Parathyroid adenoma (tissue), 2 donors: ENCODE measurements at regions not wholly inside any gene's neighbourhood (a gene's known extent, or its start where the extent isn't known, plus 50 kb on each side); places are given as distances from the start of the nearest gene placed in this dataset.

ENCODE experiments used
- H2AFZ ChIP-seq: fragments of 300-600 bp; sonication (generic); one replicate; pipeline ENCODE4 v1.7.0; 2017; ENCODE audit warnings: antibody characterized with exemption, mild to moderate bottlenecking
- H3K27ac ChIP-seq: fragments of 300-600 bp; sonication (generic); one replicate; pipeline ENCODE4 v1.7.0; 2017
- H3K27me3 ChIP-seq: fragments of 300-600 bp; sonication (generic); one replicate; pipeline ENCODE4 v1.7.0; 2017; ENCODE audit warnings: low read length; ENCODE audit not compliant: control insufficient read depth, insufficient read depth
- H3K36me3 ChIP-seq: fragments of 300-600 bp; sonication (generic); one replicate; pipeline ENCODE4 v1.7.0; 2017; ENCODE audit warnings: low read length; ENCODE audit not compliant: control insufficient read depth, insufficient read depth
- H3K4me1 ChIP-seq: fragments of 300-600 bp; sonication (generic); one replicate; pipeline ENCODE4 v1.7.0; 2017; ENCODE audit warnings: control low read depth
- H3K4me2 ChIP-seq: fragments of 300-600 bp; sonication (generic); one replicate; pipeline ENCODE4 v1.7.0; 2017; ENCODE audit warnings: low read length
- H3K4me3 ChIP-seq: fragments of 300-600 bp; sonication (generic); one replicate; pipeline ENCODE4 v1.7.0; 2017; ENCODE audit warnings: low read depth, low read length
- H3K79me2 ChIP-seq: fragments of 300-600 bp; sonication (generic); one replicate; pipeline ENCODE4 v1.7.0; 2017; ENCODE audit warnings: control low read depth
- H3K9ac ChIP-seq: fragments of 300-600 bp; sonication (generic); one replicate; pipeline ENCODE4 v1.7.0; 2017; ENCODE audit warnings: mild to moderate bottlenecking
- H3K9me3 ChIP-seq: fragments of 300-600 bp; sonication (generic); one replicate; pipeline ENCODE4 v1.7.0; 2017; ENCODE audit warnings: low read length; ENCODE audit not compliant: control insufficient read depth
- TF ChIP-seq, protein P1 (sequence below): fragments of 300-600 bp; sonication (generic); IDR thresholded peaks from one replicate; pipeline ENCODE4 v1.7.0; 2017; ENCODE audit warnings: antibody characterized with exemption, mild to moderate bottlenecking
- donor health status: primary hyperparathyroidism.

DNA sequence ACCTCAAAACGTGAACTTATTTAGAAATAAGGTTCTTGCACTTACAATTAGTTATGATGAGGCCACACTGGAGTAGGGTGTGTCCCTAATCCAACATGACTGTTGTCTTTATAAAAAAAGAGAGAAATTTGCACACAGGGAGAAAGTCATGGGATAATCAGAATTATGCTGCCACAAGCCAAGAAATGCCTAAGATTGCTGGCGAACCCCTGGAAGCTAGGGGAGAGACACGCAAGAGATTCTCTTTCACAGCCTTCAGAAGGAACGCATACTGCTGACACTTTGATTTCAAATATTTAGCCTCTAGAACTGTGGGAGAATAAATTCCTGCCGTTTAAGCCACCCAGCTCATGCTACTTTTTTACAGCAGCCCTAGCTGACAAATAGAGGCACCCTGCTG lies 138.3 kb downstream of the CCDC71L start:
- Histone ChIP-seq H3K4me1 (no peaks in the 10 kb centered on the region), H2AFZ (no peak overlapping the region), H3K4me2 (no peak overlapping the region), H3K36me3 (no peaks in the 10 kb centered on the region), H3K79me2 (no peaks in the 10 kb centered on the region), H3K4me3 (no peak overlapping the region), H3K9me3 (no peaks in the 10 kb centered on the region), H3K9ac (no peak overlapping the region), H3K27me3 (no peaks in the 10 kb centered on the region), H3K27ac (no peak overlapping the region)
- TF ChIP-seq, protein P1, sequence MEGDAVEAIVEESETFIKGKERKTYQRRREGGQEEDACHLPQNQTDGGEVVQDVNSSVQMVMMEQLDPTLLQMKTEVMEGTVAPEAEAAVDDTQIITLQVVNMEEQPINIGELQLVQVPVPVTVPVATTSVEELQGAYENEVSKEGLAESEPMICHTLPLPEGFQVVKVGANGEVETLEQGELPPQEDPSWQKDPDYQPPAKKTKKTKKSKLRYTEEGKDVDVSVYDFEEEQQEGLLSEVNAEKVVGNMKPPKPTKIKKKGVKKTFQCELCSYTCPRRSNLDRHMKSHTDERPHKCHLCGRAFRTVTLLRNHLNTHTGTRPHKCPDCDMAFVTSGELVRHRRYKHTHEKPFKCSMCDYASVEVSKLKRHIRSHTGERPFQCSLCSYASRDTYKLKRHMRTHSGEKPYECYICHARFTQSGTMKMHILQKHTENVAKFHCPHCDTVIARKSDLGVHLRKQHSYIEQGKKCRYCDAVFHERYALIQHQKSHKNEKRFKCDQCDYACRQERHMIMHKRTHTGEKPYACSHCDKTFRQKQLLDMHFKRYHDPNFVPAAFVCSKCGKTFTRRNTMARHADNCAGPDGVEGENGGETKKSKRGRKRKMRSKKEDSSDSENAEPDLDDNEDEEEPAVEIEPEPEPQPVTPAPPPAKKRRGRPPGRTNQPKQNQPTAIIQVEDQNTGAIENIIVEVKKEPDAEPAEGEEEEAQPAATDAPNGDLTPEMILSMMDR = no peak

DNA sequence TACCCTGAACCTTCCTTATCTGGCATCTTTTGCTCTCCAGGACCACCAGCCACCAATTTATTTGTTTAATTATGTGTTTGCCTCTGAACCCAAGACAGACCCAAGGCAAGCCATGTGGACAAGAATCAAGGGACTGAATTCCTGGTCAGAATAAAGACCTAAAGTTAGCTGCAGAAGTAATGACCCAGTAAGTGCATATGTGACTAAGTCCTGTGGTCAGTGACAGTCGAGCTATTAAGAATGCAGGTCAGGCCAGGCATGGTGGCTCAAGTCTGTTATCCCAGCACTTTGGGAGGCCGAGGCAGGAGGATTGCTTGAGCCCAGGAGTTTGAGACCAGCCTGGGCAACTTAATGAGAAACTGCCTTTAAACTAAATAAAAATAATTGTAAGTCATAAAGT lies 139.4 kb downstream of the CCDC71L start:
- Histone ChIP-seq H3K27ac (no peak overlapping the region), H3K4me2 (no peak overlapping the region), H3K27me3 (no peaks in the 10 kb centered on the region), H2AFZ (no peak overlapping the region), H3K79me2 (no peaks in the 10 kb centered on the region), H3K9me3 (no peaks in the 10 kb centered on the region), H3K9ac (no peak overlapping the region), H3K4me3 (no peak overlapping the region), H3K4me1 (no peaks in the 10 kb centered on the region), H3K36me3 (no peaks in the 10 kb centered on the region)
- TF ChIP-seq, protein P1 = no peak

DNA sequence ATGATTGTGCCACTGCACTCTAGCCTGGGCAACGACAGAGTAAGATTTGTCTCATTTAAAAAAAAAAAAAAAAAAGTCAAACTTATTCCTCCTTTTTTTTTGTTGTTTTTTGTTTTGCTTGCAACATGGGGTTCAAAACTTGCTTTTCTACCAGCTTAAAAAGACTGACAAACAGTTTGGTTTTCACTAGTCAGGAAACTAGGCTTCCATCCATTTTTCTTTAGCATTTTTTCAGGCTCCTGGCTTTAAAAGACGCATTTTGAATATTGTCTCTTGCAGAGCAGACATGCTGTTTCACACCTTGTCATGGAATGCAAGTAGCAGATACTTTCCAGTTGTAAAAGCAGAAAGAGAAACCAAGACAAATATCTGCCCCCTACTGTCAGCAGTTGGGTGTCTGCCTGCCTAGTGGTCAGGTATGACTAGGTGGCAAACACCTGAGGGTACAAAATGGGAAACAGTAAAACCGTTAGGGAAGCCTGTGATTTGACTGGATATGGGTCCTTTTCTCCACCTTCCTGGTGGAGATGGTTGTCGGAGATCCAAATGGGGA lies 139.9 kb downstream of the CCDC71L start:
- H3K27ac ChIP-seq = no peak overlapping the region
- no peaks in the 10 kb centered on the region for H3K27me3 ChIP-seq
- no peaks in the 10 kb centered on the region for H3K9me3 ChIP-seq
- no peak overlapping the region for H3K4me3 ChIP-seq
- TF ChIP-seq, protein P1 = no peak
- H3K4me1 ChIP-seq = no peaks in the 10 kb centered on the region
- H3K4me2 ChIP-seq = no peak overlapping the region
- no peak overlapping the region for H3K9ac ChIP-seq
- H3K36me3 ChIP-seq = no peaks in the 10 kb centered on the region
- no peak overlapping the region for H2AFZ ChIP-seq
- H3K79me2 ChIP-seq = no peaks in the 10 kb centered on the region

DNA sequence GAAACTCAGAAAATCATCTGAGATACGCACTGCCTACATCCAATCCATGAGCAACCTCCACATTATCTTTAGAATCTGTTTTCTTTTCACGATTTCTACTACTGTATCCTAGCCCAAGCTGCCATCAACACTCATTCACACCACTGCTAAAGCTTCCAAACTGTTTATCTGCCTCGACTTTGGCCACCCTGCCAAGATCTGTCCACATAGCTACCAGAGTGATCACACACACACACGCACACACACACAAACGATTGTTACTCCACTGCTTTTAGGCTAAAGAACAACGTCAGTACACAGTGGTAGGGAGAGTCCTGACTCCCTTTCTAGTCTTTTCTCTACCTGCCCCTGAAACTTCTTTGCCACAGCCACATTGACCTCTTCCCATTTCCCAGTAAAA lies 142.0 kb downstream of the CCDC71L start:
- H3K27me3 ChIP-seq = no peaks in the 10 kb centered on the region
- H3K4me1 ChIP-seq = no peaks in the 10 kb centered on the region
- H3K4me3 ChIP-seq = no peak overlapping the region
- no peaks in the 10 kb centered on the region for H3K79me2 ChIP-seq
- H2AFZ ChIP-seq = no peak overlapping the region
- no peaks in the 10 kb centered on the region for H3K9me3 ChIP-seq
- no peaks in the 10 kb centered on the region for H3K36me3 ChIP-seq
- TF ChIP-seq, protein P1 = no peak
- no peak overlapping the region for H3K9ac ChIP-seq
- no peak overlapping the region for H3K27ac ChIP-seq
- H3K4me2 ChIP-seq = no peak overlapping the region

DNA sequence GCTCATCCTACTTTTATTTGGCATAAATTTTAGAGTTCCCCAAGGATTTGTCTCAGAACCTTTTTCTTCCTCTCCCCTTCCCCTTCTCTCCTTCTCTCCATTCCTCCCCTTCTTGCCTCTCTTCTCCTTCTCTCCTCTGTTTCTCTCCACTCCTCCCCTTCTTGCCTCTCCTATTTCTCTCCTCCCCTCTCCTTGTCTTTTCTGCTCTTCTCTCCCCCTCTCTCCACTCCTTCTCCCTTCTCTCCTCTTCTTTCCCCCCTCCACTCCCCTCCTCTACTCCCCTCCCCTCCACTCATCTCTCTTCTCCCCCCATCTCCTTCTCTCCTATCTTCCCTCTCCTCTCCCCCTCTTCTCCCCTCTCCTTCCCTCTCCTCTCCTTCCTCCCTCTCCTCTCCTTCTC lies 142.7 kb downstream of the CCDC71L start:
- Histone ChIP-seq H3K79me2 (no peaks in the 10 kb centered on the region), H3K4me1 (no peaks in the 10 kb centered on the region)
- TF ChIP-seq, protein P1 = no peak

More for the DNA sequence above, 142.7 kb downstream of the CCDC71L start:
- H3K27ac ChIP-seq = no peak overlapping the region
- no peaks in the 10 kb centered on the region for H3K27me3 ChIP-seq
- H3K9ac ChIP-seq = no peak overlapping the region
- no peak overlapping the region for H2AFZ ChIP-seq
- H3K4me3 ChIP-seq = no peak overlapping the region
- H3K9me3 ChIP-seq = no peaks in the 10 kb centered on the region
- H3K4me2 ChIP-seq = no peak overlapping the region
- no peaks in the 10 kb centered on the region for H3K36me3 ChIP-seq
